Endodermal cell (in vitro differentiated cells): ENCODE measurements at regions not wholly inside any gene's neighbourhood (a gene's known extent, or its start where the extent isn't known, plus 50 kb on each side); places are given as distances from the start of the nearest gene placed in this dataset.

Experiments used
- DNase-seq: peaks from one replicate; pipeline ENCODE4 v3.0.0-alpha.2; 2017
- H3K27ac ChIP-seq: 2 replicates; pipeline ENCODE4 v1.5.1; 2013; ENCODE audit warnings: mild to moderate bottlenecking, low read depth, low read length, moderate library complexity
- H3K27me3 ChIP-seq: 2 replicates; pipeline ENCODE4 v1.6.1; 2013; ENCODE audit warnings: mild to moderate bottlenecking, low read length, moderate library complexity; ENCODE audit not compliant: insufficient read depth, control insufficient read depth, poor library complexity, severe bottlenecking
- H3K36me3 ChIP-seq: 2 replicates; pipeline ENCODE4 v1.7.0; 2013; ENCODE audit warnings: mild to moderate bottlenecking, low read length, moderate library complexity; ENCODE audit not compliant: control insufficient read depth, insufficient read depth
- H3K4me1 ChIP-seq: one replicate; pipeline ENCODE4 v1.7.0; 2013; ENCODE audit warnings: low read length; ENCODE audit not compliant: control insufficient read depth, insufficient read depth
- H3K4me3 ChIP-seq: 2 replicates; pipeline ENCODE4 v1.5.1; 2013; ENCODE audit warnings: mild to moderate bottlenecking, low read length, moderate library complexity
- H3K9ac ChIP-seq: 2 replicates; pipeline ENCODE4 v1.6.1; 2013; ENCODE audit warnings: mild to moderate bottlenecking, low read length, moderate library complexity; ENCODE audit not compliant: poor library complexity, severe bottlenecking; ENCODE audit errors: extremely low read depth
- H3K9me3 ChIP-seq: 2 replicates; pipeline ENCODE4 v1.6.1; 2013; ENCODE audit warnings: mild to moderate bottlenecking, low read length, moderate library complexity; ENCODE audit not compliant: control insufficient read depth
- H3K27ac Mint-ChIP-seq: 2 replicates; pipeline ENCODE4 v1.8.0; 2020; ENCODE audit warnings: mixed read lengths
- H3K27me3 Mint-ChIP-seq: 2 replicates; pipeline ENCODE4 v1.8.0; 2021; ENCODE audit warnings: mild to moderate bottlenecking, mixed read lengths; ENCODE audit not compliant: insufficient read depth
- H3K36me3 Mint-ChIP-seq: 2 replicates; pipeline ENCODE4 v1.8.0; 2020; ENCODE audit warnings: low read depth, mixed read lengths
- H3K4me1 Mint-ChIP-seq: 2 replicates; pipeline ENCODE4 v1.8.0; 2020; ENCODE audit warnings: mixed read lengths
- H3K4me3 Mint-ChIP-seq: 2 replicates; pipeline ENCODE4 v1.8.0; 2020; ENCODE audit warnings: mild to moderate bottlenecking, moderate library complexity, mixed read lengths
- H3K9me3 Mint-ChIP-seq: 2 replicates; pipeline ENCODE4 v1.8.0; 2020; ENCODE audit warnings: mild to moderate bottlenecking, mixed read lengths
- WGBS, 2 experiments: methylation state at CpG; one replicate each; pipeline versions ENCODE4 v1.1.5 to v1.1.7; 2013; ENCODE audit warnings: missing lambda C conversion rate in 2 of 2, mixed read lengths in 1 of 2; ENCODE audit not compliant: insufficient coverage in 1 of 2, insufficient read length in 1 of 2; 5-methylcytosine and 5-hydroxymethylcytosine counted together
- TF ChIP-seq, protein P1 (sequence below): fragments of 200-600 bp; sonication (generic); conservative IDR thresholded peaks from 2 replicates; pipeline ENCODE4 v1.5.0; 2021; ENCODE audit warnings: antibody characterized with exemption, mild to moderate bottlenecking

GRCh38 chr4:24042094-24042493, 152.2 kb upstream of the PPARGC1A start:
- H3K36me3 Mint-ChIP-seq = no peaks in the 10 kb centered on the region
- Histone ChIP-seq H3K4me1 (no peaks in the 10 kb centered on the region), H3K27me3 (no peaks in the 10 kb centered on the region), H3K4me3 (no peak overlapping the region), H3K36me3 (no peaks in the 10 kb centered on the region), H3K9ac (no peak overlapping the region), H3K9me3 (no peaks in the 10 kb centered on the region), H3K27ac (no peak overlapping the region)
- no peaks in the 10 kb centered on the region for H3K9me3 Mint-ChIP-seq
- no peaks in the 10 kb centered on the region for H3K27me3 Mint-ChIP-seq
- H3K27ac Mint-ChIP-seq = no peak overlapping the region
- 94 to 100% methylated on average over 1 of the region's 1 CpG for whole genome bisulfite sequencing, 2 experiments
- H3K4me3 Mint-ChIP-seq = no peak overlapping the region
- DNase-seq = no peak
- H3K4me1 Mint-ChIP-seq = peaks cover 4% of the 10 kb centered on the region
- TF ChIP-seq, protein P1, sequence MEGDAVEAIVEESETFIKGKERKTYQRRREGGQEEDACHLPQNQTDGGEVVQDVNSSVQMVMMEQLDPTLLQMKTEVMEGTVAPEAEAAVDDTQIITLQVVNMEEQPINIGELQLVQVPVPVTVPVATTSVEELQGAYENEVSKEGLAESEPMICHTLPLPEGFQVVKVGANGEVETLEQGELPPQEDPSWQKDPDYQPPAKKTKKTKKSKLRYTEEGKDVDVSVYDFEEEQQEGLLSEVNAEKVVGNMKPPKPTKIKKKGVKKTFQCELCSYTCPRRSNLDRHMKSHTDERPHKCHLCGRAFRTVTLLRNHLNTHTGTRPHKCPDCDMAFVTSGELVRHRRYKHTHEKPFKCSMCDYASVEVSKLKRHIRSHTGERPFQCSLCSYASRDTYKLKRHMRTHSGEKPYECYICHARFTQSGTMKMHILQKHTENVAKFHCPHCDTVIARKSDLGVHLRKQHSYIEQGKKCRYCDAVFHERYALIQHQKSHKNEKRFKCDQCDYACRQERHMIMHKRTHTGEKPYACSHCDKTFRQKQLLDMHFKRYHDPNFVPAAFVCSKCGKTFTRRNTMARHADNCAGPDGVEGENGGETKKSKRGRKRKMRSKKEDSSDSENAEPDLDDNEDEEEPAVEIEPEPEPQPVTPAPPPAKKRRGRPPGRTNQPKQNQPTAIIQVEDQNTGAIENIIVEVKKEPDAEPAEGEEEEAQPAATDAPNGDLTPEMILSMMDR = no peak

DNA sequence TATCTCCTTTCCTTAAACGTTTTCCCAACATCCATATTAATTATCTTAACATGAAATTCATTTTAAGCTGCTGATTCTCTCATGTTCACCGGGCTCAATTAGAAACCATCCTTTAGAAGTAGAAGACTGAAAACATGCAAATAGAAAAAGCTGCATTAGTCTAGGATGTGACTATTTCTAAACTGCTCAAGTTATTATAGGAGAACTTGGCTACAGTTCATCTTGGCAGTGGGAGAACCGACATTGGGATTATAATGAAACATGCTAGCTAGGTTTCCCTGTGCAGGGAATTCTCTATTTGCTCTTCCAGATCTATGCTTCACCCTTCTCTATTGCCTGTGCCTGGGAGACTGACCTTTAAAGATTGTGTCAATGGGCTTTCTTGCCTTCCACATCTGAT, 151.0 kb upstream of the PPARGC1A start:
- Mint-ChIP-seq H3K9me3 (no peaks in the 10 kb centered on the region), H3K27ac (no peak overlapping the region), H3K4me3 (no peak overlapping the region), H3K36me3 (no peaks in the 10 kb centered on the region), H3K27me3 (no peaks in the 10 kb centered on the region), H3K4me1 (peaks cover 4% of the 10 kb centered on the region)
- no peaks in the 10 kb centered on the region for H3K4me1 ChIP-seq
- WGBS, 2 experiments = 83 to 86% methylated on average over 3 of the region's 3 CpGs
- no peak overlapping the region for H3K9ac ChIP-seq
- DNase-seq = no peak
- H3K4me3 ChIP-seq = no peak overlapping the region
- no peak overlapping the region for H3K27ac ChIP-seq
- no peaks in the 10 kb centered on the region for H3K27me3 ChIP-seq
- H3K9me3 ChIP-seq = no peaks in the 10 kb centered on the region
- H3K36me3 ChIP-seq = no peaks in the 10 kb centered on the region
- TF ChIP-seq, protein P1 = no peak

DNA sequence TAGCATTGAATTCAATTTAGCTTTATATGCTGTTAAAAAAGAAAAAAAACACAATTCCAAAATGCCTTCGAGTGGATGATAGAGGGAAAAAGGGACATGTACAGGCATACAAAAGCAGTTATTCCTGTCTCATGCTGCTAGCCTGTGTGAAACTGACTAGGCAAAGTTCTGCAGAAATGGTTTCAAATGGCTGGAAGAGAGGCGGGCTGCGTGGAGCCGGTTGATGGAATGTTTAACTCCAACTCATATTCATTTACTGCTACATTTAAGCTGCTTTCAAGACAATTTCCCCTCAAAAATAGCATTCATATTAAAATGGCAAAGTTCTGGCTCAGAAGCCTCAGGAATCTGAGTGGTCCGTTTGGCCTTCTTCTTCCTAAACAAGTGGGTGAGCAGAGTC, 143.8 kb upstream of the PPARGC1A start:
- Mint-ChIP-seq H3K27ac (no peak overlapping the region), H3K4me1 (peaks cover 9% of the 10 kb centered on the region), H3K27me3 (no peaks in the 10 kb centered on the region), H3K36me3 (no peaks in the 10 kb centered on the region), H3K4me3 (no peak overlapping the region), H3K9me3 (no peaks in the 10 kb centered on the region)
- WGBS, 2 experiments = 88% methylated on average over 4 to 5 of the region's 5 CpGs
- Histone ChIP-seq H3K27me3 (no peaks in the 10 kb centered on the region), H3K36me3 (no peaks in the 10 kb centered on the region), H3K9me3 (no peaks in the 10 kb centered on the region), H3K4me1 (no peaks in the 10 kb centered on the region), H3K27ac (no peak overlapping the region), H3K4me3 (no peak overlapping the region), H3K9ac (no peak overlapping the region)
- TF ChIP-seq, protein P1 = no peak
- no peak for DNase-seq
